ENCODE measurements at regions not wholly inside any gene's neighbourhood (a gene's known extent, or its start where the extent isn't known, plus 50 kb on each side); places are given as distances from the start of the nearest gene placed in this dataset.

DNA sequence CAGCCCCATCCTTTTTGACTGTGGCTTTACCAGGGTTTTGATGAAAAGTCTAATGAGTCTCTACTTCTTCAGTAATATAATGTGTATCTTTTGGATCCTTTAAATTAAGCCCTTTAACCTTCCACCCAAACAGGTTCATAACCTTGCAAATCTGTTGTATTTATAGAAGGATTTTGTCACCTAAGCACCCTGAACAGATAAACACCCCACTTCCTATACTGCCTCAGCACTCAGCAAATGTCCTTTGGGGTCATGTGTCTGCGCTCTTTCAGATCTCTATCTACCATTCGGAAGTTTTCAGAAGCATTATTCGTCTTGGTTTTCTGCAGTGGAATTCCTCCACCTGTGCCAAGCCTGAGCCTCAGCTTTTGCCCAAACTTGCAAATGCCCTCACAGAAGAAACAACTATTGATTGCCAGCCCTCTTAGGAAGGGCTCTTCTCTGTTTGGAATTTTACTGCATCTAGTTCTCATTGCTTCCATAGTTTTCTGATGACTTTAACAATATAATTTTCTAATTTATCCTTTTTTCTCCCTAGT lies 214.8 kb upstream of the KCNJ16 start:
- H4K20me1 ChIP-seq (ENCODE audit: insufficient read depth): no peaks in the 10 kb centered on the region

DNA sequence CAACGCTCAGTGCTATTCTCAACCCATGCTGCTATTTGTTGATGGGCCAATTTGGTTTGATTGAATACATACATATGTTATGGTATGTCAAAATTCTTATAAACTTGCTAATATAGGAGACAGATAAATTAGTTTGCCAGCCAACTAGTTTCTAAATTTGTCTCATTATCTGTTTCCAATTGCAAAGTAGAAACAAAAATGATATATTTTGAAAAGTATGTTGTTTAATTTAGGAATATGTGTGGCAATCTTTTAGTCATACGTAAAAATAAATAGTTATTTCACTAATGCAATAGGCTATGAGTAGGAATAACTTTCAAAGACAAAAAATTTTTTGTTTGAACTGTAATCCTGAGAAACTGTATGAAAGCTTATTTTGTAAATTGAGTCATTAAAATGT lies 210.6 kb upstream of the KCNJ16 start:
- H3K4me3 ChIP-seq (ENCODE audit: low read length): no peak overlapping the region
- TF ChIP-seq RAD21 (conservative IDR thresholded peaks at IDR 0.05): no peak
- TF ChIP-seq, protein P1, sequence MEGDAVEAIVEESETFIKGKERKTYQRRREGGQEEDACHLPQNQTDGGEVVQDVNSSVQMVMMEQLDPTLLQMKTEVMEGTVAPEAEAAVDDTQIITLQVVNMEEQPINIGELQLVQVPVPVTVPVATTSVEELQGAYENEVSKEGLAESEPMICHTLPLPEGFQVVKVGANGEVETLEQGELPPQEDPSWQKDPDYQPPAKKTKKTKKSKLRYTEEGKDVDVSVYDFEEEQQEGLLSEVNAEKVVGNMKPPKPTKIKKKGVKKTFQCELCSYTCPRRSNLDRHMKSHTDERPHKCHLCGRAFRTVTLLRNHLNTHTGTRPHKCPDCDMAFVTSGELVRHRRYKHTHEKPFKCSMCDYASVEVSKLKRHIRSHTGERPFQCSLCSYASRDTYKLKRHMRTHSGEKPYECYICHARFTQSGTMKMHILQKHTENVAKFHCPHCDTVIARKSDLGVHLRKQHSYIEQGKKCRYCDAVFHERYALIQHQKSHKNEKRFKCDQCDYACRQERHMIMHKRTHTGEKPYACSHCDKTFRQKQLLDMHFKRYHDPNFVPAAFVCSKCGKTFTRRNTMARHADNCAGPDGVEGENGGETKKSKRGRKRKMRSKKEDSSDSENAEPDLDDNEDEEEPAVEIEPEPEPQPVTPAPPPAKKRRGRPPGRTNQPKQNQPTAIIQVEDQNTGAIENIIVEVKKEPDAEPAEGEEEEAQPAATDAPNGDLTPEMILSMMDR (IDR thresholded peaks at IDR 0.05; ENCODE audit: poor library complexity, severe bottlenecking): no peak
- TF ChIP-seq, protein P2, sequence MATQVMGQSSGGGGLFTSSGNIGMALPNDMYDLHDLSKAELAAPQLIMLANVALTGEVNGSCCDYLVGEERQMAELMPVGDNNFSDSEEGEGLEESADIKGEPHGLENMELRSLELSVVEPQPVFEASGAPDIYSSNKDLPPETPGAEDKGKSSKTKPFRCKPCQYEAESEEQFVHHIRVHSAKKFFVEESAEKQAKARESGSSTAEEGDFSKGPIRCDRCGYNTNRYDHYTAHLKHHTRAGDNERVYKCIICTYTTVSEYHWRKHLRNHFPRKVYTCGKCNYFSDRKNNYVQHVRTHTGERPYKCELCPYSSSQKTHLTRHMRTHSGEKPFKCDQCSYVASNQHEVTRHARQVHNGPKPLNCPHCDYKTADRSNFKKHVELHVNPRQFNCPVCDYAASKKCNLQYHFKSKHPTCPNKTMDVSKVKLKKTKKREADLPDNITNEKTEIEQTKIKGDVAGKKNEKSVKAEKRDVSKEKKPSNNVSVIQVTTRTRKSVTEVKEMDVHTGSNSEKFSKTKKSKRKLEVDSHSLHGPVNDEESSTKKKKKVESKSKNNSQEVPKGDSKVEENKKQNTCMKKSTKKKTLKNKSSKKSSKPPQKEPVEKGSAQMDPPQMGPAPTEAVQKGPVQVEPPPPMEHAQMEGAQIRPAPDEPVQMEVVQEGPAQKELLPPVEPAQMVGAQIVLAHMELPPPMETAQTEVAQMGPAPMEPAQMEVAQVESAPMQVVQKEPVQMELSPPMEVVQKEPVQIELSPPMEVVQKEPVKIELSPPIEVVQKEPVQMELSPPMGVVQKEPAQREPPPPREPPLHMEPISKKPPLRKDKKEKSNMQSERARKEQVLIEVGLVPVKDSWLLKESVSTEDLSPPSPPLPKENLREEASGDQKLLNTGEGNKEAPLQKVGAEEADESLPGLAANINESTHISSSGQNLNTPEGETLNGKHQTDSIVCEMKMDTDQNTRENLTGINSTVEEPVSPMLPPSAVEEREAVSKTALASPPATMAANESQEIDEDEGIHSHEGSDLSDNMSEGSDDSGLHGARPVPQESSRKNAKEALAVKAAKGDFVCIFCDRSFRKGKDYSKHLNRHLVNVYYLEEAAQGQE (IDR thresholded peaks at IDR 0.05; ENCODE audit: borderline replicate concordance): no peak
- no peak for TF ChIP-seq POLR2AphosphoS5 (IDR thresholded peaks at IDR 0.05)
- TF ChIP-seq SMC3 (conservative IDR thresholded peaks at IDR 0.05; ENCODE audit: poor library complexity): no peak
- TF ChIP-seq EZH2 (IDR thresholded peaks at IDR 0.05; ENCODE audit: borderline replicate concordance, insufficient read depth, low read length, poor library complexity, severe bottlenecking): no peak
- no peak for TF ChIP-seq EP300 (conservative IDR thresholded peaks at IDR 0.05; ENCODE audit: poor library complexity, severe bottlenecking)
- TF ChIP-seq MXI1 (conservative IDR thresholded peaks at IDR 0.05; ENCODE audit: poor library complexity, severe bottlenecking): no peak
- TF ChIP-seq TAF1 (IDR thresholded peaks at IDR 0.05; ENCODE audit: low read depth): no peak
- no peak overlapping the region for H3K4me2 ChIP-seq (ENCODE audit: low read length)
- H3F3A ChIP-seq (ENCODE audit: insufficient read depth, low read length, poor library complexity, severe bottlenecking): no peaks in the 10 kb centered on the region
- H3K79me2 ChIP-seq (replicated peaks; ENCODE audit: insufficient read depth, low read length): no peaks in the 10 kb centered on the region
- no peaks in the 10 kb centered on the region for H4K20me1 ChIP-seq (ENCODE audit: insufficient read depth)
- H3K27ac ChIP-seq (ENCODE audit: low read length): no peak overlapping the region
- no peaks in the 10 kb centered on the region for H3K27me3 ChIP-seq (ENCODE audit: insufficient read depth, low read depth, low read length)
- no peaks in the 10 kb centered on the region for H3K36me3 ChIP-seq (ENCODE audit: insufficient read depth, low read length)
- H2AFZ ChIP-seq (ENCODE audit: low read depth, low read length): no peak overlapping the region
- H3K9ac ChIP-seq (ENCODE audit: low read length): no peak overlapping the region
- H3K9me3 ChIP-seq (ENCODE audit: low read length): no peaks in the 10 kb centered on the region
- no peaks in the 10 kb centered on the region for H3K9me2 ChIP-seq (ENCODE audit: insufficient read depth, low read length)

More for the DNA sequence above, 214.8 kb upstream of the KCNJ16 start:
- Histone ChIP-seq H3K27me3 (ENCODE audit: insufficient read depth, low read depth, low read length) (no peaks in the 10 kb centered on the region), H3K27ac (ENCODE audit: low read length) (no peak overlapping the region), H3K36me3 (ENCODE audit: insufficient read depth, low read length) (no peaks in the 10 kb centered on the region), H3K9me3 (ENCODE audit: low read length) (peaks cover 7% of the 10 kb centered on the region), H2AFZ (ENCODE audit: low read depth, low read length) (no peak overlapping the region), H3K4me3 (ENCODE audit: low read length) (no peak overlapping the region), H3K9me2 (ENCODE audit: insufficient read depth, low read length) (no peaks in the 10 kb centered on the region), H3K9ac (ENCODE audit: low read length) (no peak overlapping the region), H3K79me2 (replicated peaks; ENCODE audit: insufficient read depth, low read length) (no peaks in the 10 kb centered on the region), H3K4me2 (ENCODE audit: low read length) (no peak overlapping the region), H3F3A (ENCODE audit: insufficient read depth, low read length, poor library complexity, severe bottlenecking) (no peaks in the 10 kb centered on the region)
- TF ChIP-seq EP300 (conservative IDR thresholded peaks at IDR 0.05; ENCODE audit: poor library complexity, severe bottlenecking) (no peak), POLR2AphosphoS5 (IDR thresholded peaks at IDR 0.05) (no peak), SMC3 (conservative IDR thresholded peaks at IDR 0.05; ENCODE audit: poor library complexity) (no peak), TAF1 (IDR thresholded peaks at IDR 0.05; ENCODE audit: low read depth) (no peak), RAD21 (conservative IDR thresholded peaks at IDR 0.05) (no peak), MXI1 (conservative IDR thresholded peaks at IDR 0.05; ENCODE audit: poor library complexity, severe bottlenecking) (no peak), EZH2 (IDR thresholded peaks at IDR 0.05; ENCODE audit: borderline replicate concordance, insufficient read depth, low read length, poor library complexity, severe bottlenecking) (no peak)
- TF ChIP-seq, protein P1 (IDR thresholded peaks at IDR 0.05; ENCODE audit: poor library complexity, severe bottlenecking): no peak
- TF ChIP-seq, protein P2 (IDR thresholded peaks at IDR 0.05; ENCODE audit: borderline replicate concordance): no peak
